ENCODE measurements at regions not wholly inside any gene's neighbourhood (a gene's known extent, or its start where the extent isn't known, plus 50 kb on each side); places are given as distances from the start of the nearest gene placed in this dataset.

DNA sequence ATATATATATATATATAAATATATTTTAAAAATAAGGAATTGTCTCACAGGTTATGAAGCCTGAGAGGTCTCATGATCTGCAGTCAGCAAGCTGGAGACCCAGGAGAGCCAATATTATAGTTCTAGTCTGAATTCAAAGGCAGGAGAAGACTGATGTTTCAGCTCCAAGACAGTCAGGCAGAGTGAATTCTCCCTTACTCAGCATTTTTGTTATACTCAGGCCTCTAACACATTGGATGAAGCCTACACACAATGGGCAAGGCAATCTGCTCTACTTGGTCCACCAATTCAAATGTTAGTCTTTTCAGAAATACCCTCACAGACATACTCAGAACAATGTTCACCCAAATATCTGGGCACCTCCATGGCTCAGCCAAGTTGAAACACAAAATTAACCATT lies 157.2 kb downstream of the GOLIM4 start:
- Histone ChIP-seq H3K27ac (replicated peaks) (no peak overlapping the region), H3K36me3 (no peaks in the 10 kb centered on the region), H3K4me1 (peaks cover 6% of the 10 kb centered on the region), H3K4me3 (no peak overlapping the region), H3K27me3 (ENCODE audit: low read depth) (no peaks in the 10 kb centered on the region), H3K9me3 (replicated peaks) (peaks cover 3% of the 10 kb centered on the region)
- DNase-seq = no peak
- intact Hi-C loops (cut with micrococcal nuclease) = no loop called here
- TF ChIP-seq, protein P1, sequence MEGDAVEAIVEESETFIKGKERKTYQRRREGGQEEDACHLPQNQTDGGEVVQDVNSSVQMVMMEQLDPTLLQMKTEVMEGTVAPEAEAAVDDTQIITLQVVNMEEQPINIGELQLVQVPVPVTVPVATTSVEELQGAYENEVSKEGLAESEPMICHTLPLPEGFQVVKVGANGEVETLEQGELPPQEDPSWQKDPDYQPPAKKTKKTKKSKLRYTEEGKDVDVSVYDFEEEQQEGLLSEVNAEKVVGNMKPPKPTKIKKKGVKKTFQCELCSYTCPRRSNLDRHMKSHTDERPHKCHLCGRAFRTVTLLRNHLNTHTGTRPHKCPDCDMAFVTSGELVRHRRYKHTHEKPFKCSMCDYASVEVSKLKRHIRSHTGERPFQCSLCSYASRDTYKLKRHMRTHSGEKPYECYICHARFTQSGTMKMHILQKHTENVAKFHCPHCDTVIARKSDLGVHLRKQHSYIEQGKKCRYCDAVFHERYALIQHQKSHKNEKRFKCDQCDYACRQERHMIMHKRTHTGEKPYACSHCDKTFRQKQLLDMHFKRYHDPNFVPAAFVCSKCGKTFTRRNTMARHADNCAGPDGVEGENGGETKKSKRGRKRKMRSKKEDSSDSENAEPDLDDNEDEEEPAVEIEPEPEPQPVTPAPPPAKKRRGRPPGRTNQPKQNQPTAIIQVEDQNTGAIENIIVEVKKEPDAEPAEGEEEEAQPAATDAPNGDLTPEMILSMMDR (IDR thresholded peaks at IDR 0.05; ENCODE audit: borderline replicate concordance) = no peak

DNA sequence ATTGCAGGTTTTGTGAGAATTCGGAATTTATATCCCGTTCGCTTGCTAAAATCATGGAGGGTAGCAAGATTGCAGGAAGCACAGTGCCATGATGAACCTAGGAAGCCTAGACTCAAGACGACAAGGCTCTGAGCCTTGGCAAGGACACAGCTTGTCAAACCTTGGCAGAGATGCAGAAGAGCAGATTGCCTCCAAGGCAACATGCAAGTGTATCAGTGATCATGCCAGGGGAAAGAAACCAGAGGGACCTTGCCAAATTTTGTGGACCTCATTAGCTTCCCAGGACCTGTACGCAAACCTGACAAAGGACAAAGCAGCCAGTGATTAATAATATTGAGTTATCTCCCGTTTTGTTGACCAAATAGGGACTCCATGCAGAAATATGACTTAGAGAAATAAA lies 159.7 kb downstream of the GOLIM4 start:
- DNase-seq = no peak
- TF ChIP-seq, protein P1 (IDR thresholded peaks at IDR 0.05; ENCODE audit: borderline replicate concordance) = no peak
- H3K9me3 ChIP-seq (replicated peaks) = peaks cover 3% of the 10 kb centered on the region
- H3K27me3 ChIP-seq (ENCODE audit: low read depth) = no peaks in the 10 kb centered on the region
- H3K4me1 ChIP-seq = peaks cover 7% of the 10 kb centered on the region
- intact Hi-C loops (cut with micrococcal nuclease) = no loop called here
- H3K36me3 ChIP-seq = no peaks in the 10 kb centered on the region
- H3K27ac ChIP-seq (replicated peaks) = no peak overlapping the region
- H3K4me3 ChIP-seq = no peak overlapping the region

DNA sequence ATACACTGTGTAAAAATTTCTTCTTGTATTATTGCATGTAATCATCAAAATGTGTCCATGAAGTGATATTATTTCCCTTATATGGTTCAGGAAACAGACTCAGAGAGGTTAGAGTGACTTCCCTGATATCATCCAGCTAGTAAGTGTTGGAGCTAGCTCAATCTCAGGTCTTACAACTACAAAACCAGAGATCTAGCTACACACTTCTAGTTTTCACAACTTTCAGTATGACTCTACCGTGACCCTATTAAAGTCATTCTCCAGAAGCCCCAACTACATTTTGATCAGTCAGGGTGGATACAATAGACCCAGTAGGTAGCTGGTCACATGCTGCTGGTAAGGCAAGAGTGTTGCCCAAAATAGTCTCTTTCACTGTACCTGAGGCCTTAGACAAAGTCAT lies 165.3 kb downstream of the GOLIM4 start:
- Histone ChIP-seq H3K9me3 (replicated peaks) (no peaks in the 10 kb centered on the region), H3K27me3 (ENCODE audit: low read depth) (no peaks in the 10 kb centered on the region), H3K4me3 (no peak overlapping the region), H3K27ac (replicated peaks) (no peak overlapping the region), H3K36me3 (no peaks in the 10 kb centered on the region), H3K4me1 (peaks cover 15% of the 10 kb centered on the region)
- intact Hi-C loops (cut with micrococcal nuclease) = no loop called here
- TF ChIP-seq, protein P1 (IDR thresholded peaks at IDR 0.05; ENCODE audit: borderline replicate concordance) = no peak
- no peak for DNase-seq

DNA sequence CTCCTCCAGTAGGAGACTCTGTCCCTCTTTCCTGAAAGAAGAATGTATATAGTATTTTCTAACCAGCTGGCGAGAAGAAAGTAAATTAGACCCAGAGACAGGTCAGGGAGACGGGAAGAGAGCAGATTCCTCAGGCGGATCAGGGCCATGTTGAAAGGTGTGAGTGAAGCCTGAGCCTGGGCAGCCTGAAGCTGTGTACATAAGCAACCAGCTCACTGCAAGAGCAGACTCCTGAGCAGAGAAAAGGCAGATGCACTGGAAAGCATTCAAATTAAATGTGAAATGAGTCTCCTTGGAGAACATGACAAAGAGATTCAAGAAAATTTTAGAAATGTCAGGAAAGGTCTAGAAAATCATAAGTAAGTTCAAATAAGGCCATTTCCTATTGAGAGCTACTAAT lies 165.8 kb downstream of the GOLIM4 start:
- Histone ChIP-seq H3K4me1 (peaks cover 15% of the 10 kb centered on the region), H3K4me3 (no peak overlapping the region), H3K27me3 (ENCODE audit: low read depth) (no peaks in the 10 kb centered on the region), H3K36me3 (no peaks in the 10 kb centered on the region), H3K27ac (replicated peaks) (no peak overlapping the region), H3K9me3 (replicated peaks) (no peaks in the 10 kb centered on the region)
- DNase-seq = no peak
- TF ChIP-seq, protein P1 (IDR thresholded peaks at IDR 0.05; ENCODE audit: borderline replicate concordance) = no peak
- intact Hi-C loops (cut with micrococcal nuclease) = loop anchor here (5.0 kb wide), 1 partner anchor 112 kb away; no protein-coding TSS in a partner anchor

DNA sequence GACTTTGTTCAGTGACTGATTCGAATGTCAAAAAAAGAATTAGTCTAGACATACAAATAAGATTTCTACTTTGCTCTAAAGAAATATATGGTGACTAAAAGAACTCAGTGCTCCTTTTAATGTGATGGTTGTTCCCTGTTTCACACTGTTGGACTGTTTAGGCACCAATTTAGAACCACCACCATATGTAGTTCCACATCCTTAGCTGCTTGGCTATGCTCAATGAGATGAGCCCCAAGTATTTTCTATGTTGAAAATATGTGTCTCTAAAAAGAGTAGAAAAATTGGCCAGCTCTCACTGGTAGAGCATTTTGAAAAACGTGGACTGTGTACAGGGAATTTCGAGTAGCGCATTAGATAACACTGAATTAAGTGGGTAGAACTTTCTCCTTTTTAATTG lies 167.3 kb downstream of the GOLIM4 start:
- Histone ChIP-seq H3K27me3 (ENCODE audit: low read depth) (no peaks in the 10 kb centered on the region), H3K36me3 (no peaks in the 10 kb centered on the region), H3K4me3 (no peak overlapping the region), H3K9me3 (replicated peaks) (no peaks in the 10 kb centered on the region), H3K4me1 (peaks cover 15% of the 10 kb centered on the region), H3K27ac (replicated peaks) (no peak overlapping the region)
- DNase-seq = no peak
- TF ChIP-seq, protein P1 (IDR thresholded peaks at IDR 0.05; ENCODE audit: borderline replicate concordance) = no peak
- intact Hi-C loops (cut with micrococcal nuclease) = loop anchor here (5.0 kb wide), 1 partner anchor 114 kb away; no protein-coding TSS in a partner anchor

DNA sequence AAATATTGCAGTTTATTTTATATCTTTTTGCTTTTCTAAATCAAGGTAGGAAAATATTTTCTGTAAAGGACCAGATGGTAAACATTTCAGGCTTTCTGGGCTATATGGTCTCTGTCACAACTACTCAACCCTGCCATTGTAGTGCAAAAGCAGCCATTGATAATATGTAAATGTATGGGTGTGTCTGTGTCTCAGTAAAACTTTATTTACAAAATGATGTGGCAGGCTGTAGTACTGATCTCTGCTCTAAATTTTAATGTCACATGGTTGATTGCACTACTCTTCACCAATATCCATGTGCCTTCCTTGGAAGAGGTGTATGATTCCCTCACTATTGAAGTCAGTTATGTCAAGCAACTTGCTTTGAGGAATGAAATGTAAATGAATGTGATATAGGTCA lies 175.0 kb downstream of the GOLIM4 start:
- TF ChIP-seq, protein P1 (IDR thresholded peaks at IDR 0.05; ENCODE audit: borderline replicate concordance) = no peak
- DNase-seq = no peak
- no peak overlapping the region for H3K27ac ChIP-seq (replicated peaks)
- intact Hi-C loops (cut with micrococcal nuclease) = no loop called here
- no peak overlapping the region for H3K4me3 ChIP-seq
- no peaks in the 10 kb centered on the region for H3K9me3 ChIP-seq (replicated peaks)
- H3K4me1 ChIP-seq = no peaks in the 10 kb centered on the region
- no peaks in the 10 kb centered on the region for H3K27me3 ChIP-seq (ENCODE audit: low read depth)
- H3K36me3 ChIP-seq = no peaks in the 10 kb centered on the region
